HG02870 (cell line): ENCODE measurements at regions not wholly inside any gene's neighbourhood (a gene's known extent, or its start where the extent isn't known, plus 50 kb on each side); places are given as distances from the start of the nearest gene placed in this dataset.

Source experiments
- ATAC-seq: cut with Tn5 transposase; IDR thresholded peaks from one replicate; pipeline ENCODE4 v1.9.1; 2021; ENCODE audit warnings: mild to moderate bottlenecking, moderate library complexity; ENCODE audit not compliant: unreplicated experiment

DNA sequence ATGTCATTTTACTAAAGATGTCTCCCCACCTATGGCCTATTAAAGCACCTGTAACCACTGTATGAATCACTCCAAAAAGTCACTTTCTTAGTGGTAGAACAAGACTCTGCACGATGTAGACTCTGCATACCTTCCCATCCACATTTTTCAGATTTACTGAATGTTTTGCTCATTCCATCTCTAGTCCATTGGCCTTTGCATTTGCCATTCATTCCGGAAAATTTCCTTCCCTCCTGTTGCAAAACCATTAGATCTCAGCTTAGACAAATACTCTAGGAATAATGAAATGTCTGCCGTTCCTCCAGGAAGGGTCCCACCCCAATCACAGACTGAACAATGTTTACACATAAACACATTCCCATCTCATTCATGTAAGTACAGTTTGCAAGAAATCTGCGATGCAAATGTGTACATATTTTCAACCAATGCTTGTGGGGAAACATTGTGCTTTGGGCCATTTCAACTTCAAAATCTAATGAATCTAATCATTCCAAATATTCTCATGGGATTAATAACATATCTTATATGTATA is 146.3 kb upstream of the XYLT1 start:
- ATAC-seq, result no peak

- ATAC-seq, result no peak
Measured at GRCh38 chr16:17612336-17612735, 141.6 kb upstream of the XYLT1 start.

DNA sequence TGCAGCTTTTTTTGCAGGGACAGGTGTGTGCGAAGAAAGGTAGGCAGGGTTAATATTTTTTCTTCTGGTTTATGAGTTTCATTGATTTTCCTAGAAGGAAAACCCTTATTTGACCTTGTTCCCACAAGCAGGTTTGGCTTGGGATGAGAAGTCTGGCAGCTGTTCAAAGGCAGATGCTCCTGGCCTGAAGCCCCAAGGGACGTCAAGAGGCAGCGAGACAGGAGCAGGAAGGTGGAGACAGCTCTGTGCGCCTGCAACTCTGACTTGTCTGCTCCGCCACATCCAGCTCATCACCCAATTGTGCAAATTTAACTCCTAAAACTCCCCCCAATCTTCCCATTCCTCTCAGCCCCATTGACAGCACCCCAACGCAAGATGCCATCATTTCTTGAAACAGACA is 136.8 kb upstream of the XYLT1 start:
- no peak for ATAC-seq

- no peak for ATAC-seq
Measured at GRCh38 chr16:17607075-17607509, 136.3 kb upstream of the XYLT1 start.

DNA sequence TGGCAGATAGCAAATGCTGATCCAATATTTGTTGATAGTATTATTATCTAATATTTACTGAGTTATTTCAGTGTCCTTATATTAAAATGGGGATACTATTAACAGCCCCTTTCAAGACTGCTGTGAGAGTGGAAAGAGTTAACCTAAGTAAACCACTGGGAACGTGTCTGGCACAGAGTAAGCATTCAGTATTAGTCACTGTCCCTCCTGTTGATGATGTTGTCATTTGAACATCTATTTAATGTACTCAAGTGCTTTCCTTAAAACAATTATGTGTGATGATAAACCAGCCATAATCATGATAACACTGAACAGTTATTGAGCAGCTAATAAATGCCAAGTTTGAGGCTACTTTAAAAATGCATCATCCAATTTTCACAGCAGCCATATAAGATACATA is 135.7 kb upstream of the XYLT1 start:
- ATAC-seq, result no peak

DNA sequence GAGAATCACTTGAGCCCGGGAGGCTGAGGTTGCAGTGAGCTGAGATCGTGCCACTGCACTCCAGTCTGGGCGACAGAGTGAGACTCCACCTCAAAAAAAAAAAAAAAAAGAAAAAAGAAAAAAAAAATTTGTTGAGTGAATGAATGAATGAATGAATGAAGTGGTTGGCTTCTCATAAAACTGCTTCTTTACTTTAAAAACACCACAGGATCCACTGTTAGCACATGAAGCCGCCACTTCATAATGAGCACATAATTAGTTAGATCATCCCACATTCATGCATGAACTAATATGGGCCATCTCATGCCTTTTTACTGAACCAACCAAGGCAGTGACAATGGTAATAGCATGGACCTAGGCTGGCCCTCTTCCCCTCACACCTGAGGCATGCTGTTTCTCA is 135.0 kb upstream of the XYLT1 start:
- no peak for ATAC-seq

DNA sequence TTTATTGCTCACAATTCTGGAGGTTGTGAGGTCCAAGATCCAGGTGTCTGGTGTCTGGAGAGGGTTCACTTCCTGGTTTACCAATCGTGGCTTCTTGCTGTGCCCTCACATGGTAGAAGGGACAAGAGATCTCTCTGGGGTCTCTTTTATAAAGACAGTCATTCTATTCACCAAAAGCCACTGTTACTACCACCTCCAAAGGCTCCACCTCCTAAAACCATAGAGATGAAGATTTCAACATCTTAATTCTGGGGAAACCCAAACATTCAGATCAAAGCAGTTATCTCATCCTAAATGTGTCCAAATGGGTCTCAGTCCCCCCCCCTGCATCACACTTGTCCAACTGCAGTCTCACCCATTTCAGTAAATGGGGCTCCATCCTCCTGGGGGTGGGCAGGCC is 132.9 kb upstream of the XYLT1 start:
- ATAC-seq, result no peak

DNA sequence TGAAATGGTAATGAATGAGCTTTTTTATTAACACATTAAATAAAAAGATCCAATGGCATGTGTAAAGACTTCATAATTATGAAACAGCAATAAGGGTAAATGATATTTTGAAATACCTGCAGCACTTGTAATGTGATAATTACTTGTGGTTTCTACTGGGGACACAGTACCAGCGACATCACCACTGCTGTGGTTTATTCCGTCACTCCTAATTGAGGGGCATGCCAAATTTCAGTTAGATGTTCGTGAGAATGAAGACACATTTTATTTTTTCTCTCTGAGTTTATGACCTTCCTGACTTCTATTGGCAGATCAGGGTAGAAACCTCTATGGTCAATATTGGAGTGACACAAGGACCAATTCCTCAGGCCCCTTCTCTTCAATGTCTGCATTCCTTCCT is 131.9 kb upstream of the XYLT1 start:
- ATAC-seq, result no peak

DNA sequence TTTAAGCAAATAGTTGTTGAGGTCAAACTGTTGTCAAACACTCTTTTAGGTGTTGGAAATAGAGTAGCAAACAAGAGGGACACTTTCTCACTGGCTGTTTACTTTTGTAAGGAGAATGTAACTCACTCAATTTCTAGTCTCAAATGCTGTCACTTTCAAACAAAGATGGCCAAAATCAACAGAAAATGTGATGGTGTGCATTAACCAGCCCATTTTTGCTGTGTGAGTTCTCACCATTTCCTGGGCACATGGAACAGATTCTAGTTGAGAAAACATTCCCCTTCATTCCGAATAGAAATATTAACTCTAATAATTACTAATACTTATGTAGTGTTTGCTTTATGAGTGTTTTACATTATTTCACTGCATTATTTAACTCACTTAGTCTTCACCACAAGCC is 128.2 kb upstream of the XYLT1 start:
- no peak for ATAC-seq

DNA sequence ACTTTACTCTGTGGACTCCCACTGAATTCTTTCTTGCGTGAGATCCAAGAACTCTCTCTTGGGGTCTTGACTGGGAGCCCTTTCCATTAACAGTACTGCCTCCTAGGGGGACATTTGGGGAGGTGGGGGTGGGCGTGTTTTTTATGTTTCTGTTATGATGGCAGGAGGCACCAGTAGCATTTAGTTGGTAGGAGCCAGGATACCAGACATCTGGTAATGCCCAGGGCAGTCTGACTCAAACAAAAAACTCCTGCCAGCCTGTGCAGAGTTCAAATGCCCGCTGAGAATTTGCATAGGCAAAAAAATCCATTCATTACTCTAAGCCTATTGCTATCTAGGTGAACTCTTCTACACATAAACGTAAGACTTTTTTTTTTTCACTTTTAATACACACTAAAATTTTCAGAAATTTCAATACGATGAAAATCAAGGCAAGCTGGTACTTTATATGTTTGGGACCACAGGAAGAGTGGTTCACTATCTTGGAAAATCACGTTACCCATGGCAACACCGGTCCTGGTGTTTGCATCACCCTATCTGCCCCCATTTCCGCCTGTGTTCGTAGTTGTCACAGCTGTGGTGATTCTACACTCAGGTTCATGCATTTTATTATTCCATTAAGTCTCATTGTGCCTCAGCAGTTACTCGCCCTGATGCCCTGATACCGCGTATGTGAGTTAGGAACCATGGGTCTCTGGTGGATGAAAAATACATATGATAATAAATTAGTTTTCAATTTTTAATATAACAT is 121.1 kb upstream of the XYLT1 start:
- ATAC-seq, result no peak

GRCh38 chr16:17590711-17591654 is 120.2 kb upstream of the XYLT1 start:
- ATAC-seq, result no peak

DNA sequence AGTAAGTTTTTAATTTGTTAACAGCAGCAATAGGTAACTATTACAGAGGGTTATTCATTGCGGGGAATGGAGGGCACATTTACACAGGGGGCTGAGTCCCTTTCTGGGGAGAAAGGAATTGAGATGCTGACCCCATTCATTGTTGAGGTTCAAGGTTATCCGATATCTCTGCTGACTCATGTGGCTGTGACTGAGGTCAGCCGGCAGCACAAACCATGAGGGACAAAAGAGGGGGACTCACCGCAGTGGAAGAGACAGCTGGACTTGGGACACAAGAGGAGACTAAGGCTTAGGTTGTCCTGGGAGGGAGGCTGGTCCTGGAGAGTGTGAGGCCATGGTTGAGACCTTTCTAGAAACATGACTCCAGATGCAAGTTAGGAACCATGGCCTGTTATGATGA is 119.1 kb upstream of the XYLT1 start:
- ATAC-seq, result no peak

DNA sequence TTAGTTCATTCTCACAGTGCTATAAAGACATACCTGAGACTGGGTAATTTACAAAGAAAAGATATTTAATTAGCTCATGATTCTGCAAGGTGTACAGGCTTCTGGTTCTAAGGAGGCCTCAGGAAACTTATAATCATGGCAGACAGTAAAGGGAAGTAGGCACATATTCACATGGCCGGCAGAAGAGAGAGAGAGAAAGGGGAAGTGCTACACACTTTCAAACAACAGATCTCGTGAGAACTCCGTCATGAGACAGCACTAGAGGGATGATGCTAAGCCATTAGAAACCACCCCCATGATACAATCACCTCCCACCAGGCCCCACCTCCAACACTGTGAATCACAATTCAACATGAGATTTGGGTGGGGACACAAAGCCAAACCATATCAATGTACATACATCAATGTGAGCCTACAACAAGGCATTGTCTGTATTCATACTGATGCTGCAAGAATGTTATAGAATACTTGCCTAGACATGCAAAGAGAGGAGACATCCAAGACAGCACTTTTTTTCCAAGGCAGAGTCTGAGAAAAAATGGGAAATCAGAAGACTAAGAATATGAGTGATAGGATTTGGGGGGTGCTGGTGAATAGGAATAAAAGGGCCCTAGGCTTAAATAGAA is 114.8 kb upstream of the XYLT1 start:
- ATAC-seq, result no peak

DNA sequence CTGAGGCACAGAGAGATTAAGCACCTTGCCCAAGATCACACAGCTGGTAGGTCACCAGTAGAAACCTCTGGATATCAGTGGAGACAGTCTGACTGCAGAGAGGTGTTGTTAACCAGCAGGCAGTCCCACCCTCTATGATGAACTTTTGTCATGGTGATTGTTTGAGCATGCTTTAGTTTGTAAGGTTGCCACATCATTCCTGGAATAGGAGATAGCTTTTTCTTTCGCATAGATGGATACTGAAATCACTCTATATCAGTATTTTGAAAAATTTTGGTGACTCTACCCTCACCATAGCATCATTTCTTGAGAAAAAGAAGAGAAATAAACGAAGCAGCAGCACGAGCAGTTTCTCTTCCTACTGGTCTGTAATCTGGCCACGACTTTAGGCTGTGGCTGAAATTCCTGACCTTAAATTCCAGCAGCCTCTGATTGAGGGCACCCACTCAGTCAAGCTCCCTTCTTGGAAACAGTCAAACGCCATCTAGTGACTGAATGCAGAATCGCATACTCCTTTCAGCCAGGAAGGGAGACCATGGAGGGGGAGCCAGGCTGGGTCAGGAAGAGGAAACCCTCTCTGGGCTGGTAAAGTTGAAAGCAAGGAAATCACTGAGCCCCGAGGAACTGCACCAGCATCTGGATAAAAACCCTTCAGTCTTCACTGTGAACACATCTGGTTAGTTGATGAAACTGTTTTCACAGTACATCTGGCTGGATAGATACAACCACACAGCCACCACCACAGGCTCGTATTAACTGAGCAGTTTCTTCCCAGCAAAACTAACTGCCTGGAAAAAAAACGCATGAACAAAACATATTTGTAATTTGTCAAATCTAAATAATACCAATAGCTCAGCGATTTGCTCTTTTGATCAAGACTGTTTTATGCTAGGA is 108.5 kb upstream of the XYLT1 start:
- ATAC-seq, result no peak

- no peak for ATAC-seq
Measured at GRCh38 chr16:17574256-17574655, 103.5 kb upstream of the XYLT1 start.

DNA sequence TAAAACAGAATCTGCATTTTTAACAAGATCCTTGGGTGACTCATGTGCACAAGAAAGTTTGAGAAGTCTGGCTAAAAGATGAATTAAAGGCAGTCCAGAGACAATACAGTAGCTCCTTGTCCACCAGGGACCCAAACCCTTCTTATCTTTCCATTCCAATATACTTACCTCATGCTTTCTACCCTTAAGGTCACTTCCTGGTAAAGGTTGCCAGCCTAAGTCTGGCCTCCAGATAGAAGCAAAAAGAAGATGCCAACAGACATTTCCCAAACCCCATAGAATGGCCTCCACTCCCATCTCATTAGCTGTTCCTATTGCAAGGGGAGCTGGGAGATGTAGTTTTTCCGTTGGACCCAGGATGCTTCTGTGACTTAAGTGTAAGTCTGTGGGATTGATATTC is 101.4 kb upstream of the XYLT1 start:
- no peak for ATAC-seq

DNA sequence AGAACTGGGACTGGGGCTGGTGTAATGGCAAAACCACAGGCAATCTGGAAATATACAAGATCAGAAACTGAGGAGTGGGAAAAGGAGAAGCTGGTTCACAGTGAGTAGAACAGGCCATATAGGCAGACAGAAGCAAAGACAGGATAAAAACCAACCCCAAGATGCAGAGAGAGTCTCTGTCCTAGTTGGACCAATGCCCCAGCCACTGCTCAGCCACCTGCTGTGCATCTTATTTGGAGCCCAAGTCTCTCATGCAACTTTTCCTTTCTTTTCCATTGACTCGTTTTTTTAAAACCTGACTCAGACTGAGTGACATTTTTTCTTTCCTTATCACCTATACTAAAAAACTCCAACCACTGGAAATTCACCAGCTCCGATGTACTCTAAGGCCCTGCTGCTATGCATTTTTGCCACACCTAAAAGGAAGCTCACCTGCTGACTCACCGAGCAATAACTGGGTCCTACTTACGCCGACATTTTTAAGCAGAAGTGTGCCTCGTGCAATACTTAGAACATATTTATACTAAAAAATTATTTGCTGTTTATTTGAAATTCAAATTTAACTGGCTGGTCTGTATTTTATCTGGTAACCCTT is 100.8 kb upstream of the XYLT1 start:
- no peak for ATAC-seq

GRCh38 chr16:17568239-17568638 is 97.5 kb upstream of the XYLT1 start:
- no peak for ATAC-seq

GRCh38 chr16:17567455-17567854 is 96.7 kb upstream of the XYLT1 start:
- ATAC-seq, result no peak
